HCT116 (cell line): ENCODE measurements at regions not wholly inside any gene's neighbourhood (a gene's known extent, or its start where the extent isn't known, plus 50 kb on each side); places are given as distances from the start of the nearest gene placed in this dataset.

ENCODE experiments used
- EZH2phosphoT487 ChIP-seq: fragments of 200-600 bp; IDR thresholded peaks from 2 replicates; pipeline ENCODE4 v1.6.1; 2018; ENCODE audit warnings: antibody characterized with exemption, borderline replicate concordance
- JUND ChIP-seq: IDR thresholded peaks from 2 replicates; pipeline ENCODE4 v1.6.1; 2012
- POLR2A ChIP-seq: IDR thresholded peaks from 2 replicates; pipeline ENCODE4 v1.7.0; 2011; ENCODE audit warnings: borderline replicate concordance; ENCODE audit not compliant: insufficient read depth, insufficient read length; ENCODE audit errors: extremely low read depth
- POLR2AphosphoS5 ChIP-seq: IDR thresholded peaks from 2 replicates; pipeline ENCODE4 v1.6.1; 2011; ENCODE audit warnings: mild to moderate bottlenecking, low read depth, low read length, moderate library complexity
- SIN3A ChIP-seq: IDR thresholded peaks from 2 replicates; pipeline ENCODE4 v1.6.1; 2012; ENCODE audit warnings: low read depth
- TF ChIP-seq, protein P1 (sequence below), 3 experiments: fragments of 200-600 bp in 1 of 3; sonication (generic) in 1 of 3; IDR thresholded peaks in 2 of 3; conservative IDR thresholded peaks in 1 of 3; 2 replicates each; pipeline ENCODE4 v1.5.1; 2012 to 2017; ENCODE audit warnings: low read depth in 2 of 3, low read length in 2 of 3, antibody characterized with exemption in 1 of 3, borderline replicate concordance in 1 of 3, control low read depth in 1 of 3, mild to moderate bottlenecking in 1 of 3, mixed read lengths in 1 of 3, mixed run types in 1 of 3, moderate library complexity in 1 of 3; ENCODE audit not compliant: insufficient read depth in 1 of 3

DNA sequence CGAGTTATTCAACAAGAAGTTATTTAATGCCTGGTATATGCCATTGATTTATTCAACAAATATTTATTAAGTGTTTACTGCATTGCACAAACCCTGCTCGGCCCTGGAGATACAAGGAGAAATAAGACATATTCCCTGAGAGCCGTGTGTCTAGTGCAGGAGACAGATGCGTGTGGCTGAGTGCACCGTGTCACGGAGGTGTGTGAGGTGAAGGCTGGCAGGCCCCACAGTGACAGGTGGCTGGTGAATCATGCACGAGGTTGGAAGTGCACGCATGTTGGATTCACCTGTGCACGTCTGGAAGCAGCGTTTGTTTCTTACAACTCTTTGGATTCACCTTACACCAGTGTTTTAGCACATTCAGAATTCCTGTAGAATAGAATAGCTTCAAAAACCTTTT is 136.6 kb upstream of the SHH start:
- TF ChIP-seq, protein P1, sequence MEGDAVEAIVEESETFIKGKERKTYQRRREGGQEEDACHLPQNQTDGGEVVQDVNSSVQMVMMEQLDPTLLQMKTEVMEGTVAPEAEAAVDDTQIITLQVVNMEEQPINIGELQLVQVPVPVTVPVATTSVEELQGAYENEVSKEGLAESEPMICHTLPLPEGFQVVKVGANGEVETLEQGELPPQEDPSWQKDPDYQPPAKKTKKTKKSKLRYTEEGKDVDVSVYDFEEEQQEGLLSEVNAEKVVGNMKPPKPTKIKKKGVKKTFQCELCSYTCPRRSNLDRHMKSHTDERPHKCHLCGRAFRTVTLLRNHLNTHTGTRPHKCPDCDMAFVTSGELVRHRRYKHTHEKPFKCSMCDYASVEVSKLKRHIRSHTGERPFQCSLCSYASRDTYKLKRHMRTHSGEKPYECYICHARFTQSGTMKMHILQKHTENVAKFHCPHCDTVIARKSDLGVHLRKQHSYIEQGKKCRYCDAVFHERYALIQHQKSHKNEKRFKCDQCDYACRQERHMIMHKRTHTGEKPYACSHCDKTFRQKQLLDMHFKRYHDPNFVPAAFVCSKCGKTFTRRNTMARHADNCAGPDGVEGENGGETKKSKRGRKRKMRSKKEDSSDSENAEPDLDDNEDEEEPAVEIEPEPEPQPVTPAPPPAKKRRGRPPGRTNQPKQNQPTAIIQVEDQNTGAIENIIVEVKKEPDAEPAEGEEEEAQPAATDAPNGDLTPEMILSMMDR (IDR thresholded peaks at IDR 0.05 in 2 of 3, conservative IDR thresholded peaks at IDR 0.05 in 1 of 3; ENCODE audit: borderline replicate concordance in 1 of 3, insufficient read depth in 1 of 3, low read depth in 2 of 3, low read length in 2 of 3), result no peak
- TF ChIP-seq JUND (no peak), SIN3A (no peak), EZH2phosphoT487 (no peak), POLR2A (no peak), POLR2AphosphoS5 (no peak)
